ENCODE measurements at regions not wholly inside any gene's neighbourhood (a gene's known extent, or its start where the extent isn't known, plus 50 kb on each side); places are given as distances from the start of the nearest gene placed in this dataset.

DNA sequence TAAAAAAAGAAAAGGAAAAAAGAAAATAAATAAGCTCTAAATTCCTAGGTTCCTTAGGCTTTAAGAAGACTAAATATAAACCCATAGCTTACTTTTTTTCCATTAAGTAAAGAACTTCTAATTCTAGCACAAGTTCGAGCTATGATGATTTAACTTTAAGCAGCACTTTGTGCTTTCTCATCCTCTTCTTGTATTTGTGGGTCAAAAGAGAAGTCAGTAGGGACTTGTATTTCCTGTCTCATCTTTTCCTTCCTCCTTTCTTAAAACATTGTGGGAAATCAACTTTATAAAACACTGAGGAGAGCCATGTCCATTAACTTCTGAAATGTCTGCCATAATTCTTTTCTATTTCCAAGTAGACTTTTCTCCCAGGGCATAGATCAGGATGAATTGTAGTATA is 637.7 kb upstream of the CITED2 start:
- TF ChIP-seq, protein P1, sequence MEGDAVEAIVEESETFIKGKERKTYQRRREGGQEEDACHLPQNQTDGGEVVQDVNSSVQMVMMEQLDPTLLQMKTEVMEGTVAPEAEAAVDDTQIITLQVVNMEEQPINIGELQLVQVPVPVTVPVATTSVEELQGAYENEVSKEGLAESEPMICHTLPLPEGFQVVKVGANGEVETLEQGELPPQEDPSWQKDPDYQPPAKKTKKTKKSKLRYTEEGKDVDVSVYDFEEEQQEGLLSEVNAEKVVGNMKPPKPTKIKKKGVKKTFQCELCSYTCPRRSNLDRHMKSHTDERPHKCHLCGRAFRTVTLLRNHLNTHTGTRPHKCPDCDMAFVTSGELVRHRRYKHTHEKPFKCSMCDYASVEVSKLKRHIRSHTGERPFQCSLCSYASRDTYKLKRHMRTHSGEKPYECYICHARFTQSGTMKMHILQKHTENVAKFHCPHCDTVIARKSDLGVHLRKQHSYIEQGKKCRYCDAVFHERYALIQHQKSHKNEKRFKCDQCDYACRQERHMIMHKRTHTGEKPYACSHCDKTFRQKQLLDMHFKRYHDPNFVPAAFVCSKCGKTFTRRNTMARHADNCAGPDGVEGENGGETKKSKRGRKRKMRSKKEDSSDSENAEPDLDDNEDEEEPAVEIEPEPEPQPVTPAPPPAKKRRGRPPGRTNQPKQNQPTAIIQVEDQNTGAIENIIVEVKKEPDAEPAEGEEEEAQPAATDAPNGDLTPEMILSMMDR (IDR thresholded peaks at IDR 0.05) = no peak
- TF ChIP-seq EZH2phosphoT487 (IDR thresholded peaks at IDR 0.05) (no peak), EZH2 (IDR thresholded peaks at IDR 0.05) (no peak)
